ENCODE measurements at regions not wholly inside any gene's neighbourhood (a gene's known extent, or its start where the extent isn't known, plus 50 kb on each side); places are given as distances from the start of the nearest gene placed in this dataset.

- no peak for DNase-seq (ENCODE audit: low read depth)
These were observed 62.8 kb upstream of the BCAR3 start for GRCh38 chr1:93744299-93744988.

- DNase-seq (ENCODE audit: low read depth) = no peak
These were observed 61.8 kb upstream of the BCAR3 start for GRCh38 chr1:93743465-93743864.

- no peak for DNase-seq (ENCODE audit: low read depth)
These were observed 59.0 kb upstream of the BCAR3 start for GRCh38 chr1:93740601-93741031.

GRCh38 chr1:93740157-93740556 lies 58.5 kb upstream of the BCAR3 start:
- DNase-seq (ENCODE audit: low read depth) = no peak

GRCh38 chr1:93739472-93739871 lies 57.8 kb upstream of the BCAR3 start:
- DNase-seq (ENCODE audit: low read depth) = no peak

- no peak for DNase-seq (ENCODE audit: low read depth)
These were observed 57.3 kb upstream of the BCAR3 start for GRCh38 chr1:93738926-93739325.

GRCh38 chr1:93738075-93738622 lies 56.5 kb upstream of the BCAR3 start:
- no peak for DNase-seq (ENCODE audit: low read depth)

GRCh38 chr1:93735722-93736121 lies 54.1 kb upstream of the BCAR3 start:
- no peak for DNase-seq (ENCODE audit: low read depth)

- no peak for DNase-seq (ENCODE audit: low read depth)
These were observed 53.4 kb upstream of the BCAR3 start for GRCh38 chr1:93734999-93735398.

GRCh38 chr1:93733340-93733739 lies 51.7 kb upstream of the BCAR3 start:
- no peak for DNase-seq (ENCODE audit: low read depth)

- no peak for DNase-seq (ENCODE audit: low read depth)
These were observed 50.9 kb upstream of the BCAR3 start for GRCh38 chr1:93732514-93732913.
